IMR-90 (cell line): ENCODE measurements at regions not wholly inside any gene's neighbourhood (a gene's known extent, or its start where the extent isn't known, plus 50 kb on each side); places are given as distances from the start of the nearest gene placed in this dataset.

Source experiments
- ATAC-seq: fragments of 200-7000 bp; cut with Tn5 transposase; 2 replicates; pipeline ENCODE4 v1.9.1; 2020; ENCODE audit warnings: low read depth, mild to moderate bottlenecking, moderate library complexity
- BruUV-seq: library from RNA; stranded (reverse); fragments of 400-500 nt; replicated peaks from 2 replicates; lab custom pipeline; 2021; lab: Mats Ljungman, UMichigan
- CTCF ChIA-PET: fragments of 300-600 bp; formaldehyde crosslinking; extraction: SDS; loops from one replicate; lab custom pipeline; 2021; ENCODE audit warnings: antibody characterized with exemption; lab: Yijun Ruan, JAX
- POLR2A ChIA-PET: fragments of 300-600 bp; sonication (Branson Sonifier 250); formaldehyde crosslinking; loops from one replicate; lab custom pipeline; 2022; ENCODE audit warnings: antibody characterized with exemption; ENCODE audit not compliant: unreplicated experiment; lab: Charles Lee
- DNase-seq: peaks from one replicate; pipeline ENCODE4 v3.0.0; 2013
- H2AFZ ChIP-seq: replicated peaks from 2 replicates; pipeline ENCODE3; 2013; ENCODE audit warnings: low read length, mild to moderate bottlenecking; ENCODE audit not compliant: poor library complexity
- H2AK5ac ChIP-seq: 2 replicates; pipeline ENCODE4 v1.6.1; 2013; ENCODE audit warnings: low read depth, low read length, inconsistent platforms
- H2AK9ac ChIP-seq: replicated peaks from 2 replicates; pipeline ENCODE3; 2013; ENCODE audit warnings: mild to moderate bottlenecking, low read depth, low read length, moderate library complexity; ENCODE audit not compliant: poor library complexity
- H2BK120ac ChIP-seq: 2 replicates; pipeline ENCODE4 v1.6.1; 2013; ENCODE audit warnings: low read depth, low read length, inconsistent platforms
- H2BK15ac ChIP-seq: 3 replicates; pipeline ENCODE4 v1.6.1; 2013; ENCODE audit warnings: low read depth, low read length, inconsistent platforms
- H2BK20ac ChIP-seq: 2 replicates; pipeline ENCODE4 v1.6.1; 2013; ENCODE audit warnings: low read depth, mild to moderate bottlenecking, inconsistent platforms, low read length, moderate library complexity
- H2BK5ac ChIP-seq: 2 replicates; pipeline ENCODE4 v1.6.1; 2013; ENCODE audit warnings: mild to moderate bottlenecking, low read depth, low read length, inconsistent platforms; ENCODE audit not compliant: poor library complexity, severe bottlenecking
- H3K14ac ChIP-seq: replicated peaks from 2 replicates; pipeline ENCODE4 v1.6.1; 2013; ENCODE audit warnings: low read depth, low read length, inconsistent platforms
- H3K18ac ChIP-seq: 2 replicates; pipeline ENCODE4 v1.6.1; 2013; ENCODE audit warnings: low read depth, low read length, control low read depth
- H3K23ac ChIP-seq: 2 replicates; pipeline ENCODE4 v1.6.1; 2013; ENCODE audit warnings: low read depth, low read length, inconsistent platforms
- H3K27ac ChIP-seq: 2 replicates; pipeline ENCODE4 v1.5.1; 2013; ENCODE audit warnings: mild to moderate bottlenecking, control low read depth, low read length; ENCODE audit not compliant: insufficient read depth
- H3K27me3 ChIP-seq: 2 replicates; pipeline ENCODE4 v1.6.1; 2013; ENCODE audit warnings: low read length; ENCODE audit not compliant: control insufficient read depth, insufficient read depth
- H3K36me3 ChIP-seq: 2 replicates; pipeline ENCODE4 v1.6.1; 2013; ENCODE audit warnings: low read length, mixed read lengths; ENCODE audit not compliant: control insufficient read depth, insufficient read depth
- H3K4ac ChIP-seq: 2 replicates; pipeline ENCODE4 v1.6.1; 2013; ENCODE audit warnings: low read depth, low read length, inconsistent platforms
- H3K4me1 ChIP-seq: 2 replicates; pipeline ENCODE4 v1.6.1; 2013; ENCODE audit warnings: low read length, mixed read lengths; ENCODE audit not compliant: control insufficient read depth, insufficient read depth
- H3K4me2 ChIP-seq: 2 replicates; pipeline ENCODE4 v1.6.1; 2013; ENCODE audit warnings: low read depth, mild to moderate bottlenecking, control low read depth, low read length, moderate library complexity
- H3K4me3 ChIP-seq: 2 replicates; pipeline ENCODE4 v1.5.1; 2013; ENCODE audit warnings: low read depth, mild to moderate bottlenecking, control low read depth, low read length, moderate library complexity; ENCODE audit not compliant: insufficient read depth
- H3K56ac ChIP-seq: 2 replicates; pipeline ENCODE4 v1.6.1; 2013; ENCODE audit warnings: low read length, inconsistent platforms; ENCODE audit not compliant: insufficient read depth; ENCODE audit errors: extremely low read depth
- H3K79me1 ChIP-seq, 2 experiments: 2 replicates each; pipeline ENCODE4 v1.6.1; 2013; ENCODE audit warnings: low read length in 2 of 2, inconsistent platforms in 1 of 2, low read depth in 1 of 2
- H3K9ac ChIP-seq: 2 replicates; pipeline ENCODE4 v1.6.1; 2013; ENCODE audit warnings: low read depth, low read length, control low read depth
- H3K9me1 ChIP-seq: 2 replicates; pipeline ENCODE4 v1.6.1; 2013; ENCODE audit warnings: low read length, inconsistent platforms; ENCODE audit not compliant: insufficient read depth
- H3K9me3 ChIP-seq: 2 replicates; pipeline ENCODE4 v1.6.1; 2013; ENCODE audit warnings: low read length; ENCODE audit not compliant: control insufficient read depth, insufficient read depth
- H4K20me1 ChIP-seq: 2 replicates; pipeline ENCODE4 v1.6.1; 2013; ENCODE audit warnings: low read length, inconsistent platforms; ENCODE audit not compliant: insufficient read depth
- H4K5ac ChIP-seq: 2 replicates; pipeline ENCODE4 v1.6.1; 2013; ENCODE audit warnings: mild to moderate bottlenecking, low read depth, low read length, control low read depth
- H4K8ac ChIP-seq, 2 experiments: 2 replicates each; pipeline ENCODE4 v1.6.1; 2013; ENCODE audit warnings: low read depth in 2 of 2, low read length in 2 of 2, control low read depth in 1 of 2, inconsistent platforms in 1 of 2
- H4K91ac ChIP-seq: 2 replicates; pipeline ENCODE4 v1.6.1; 2013; ENCODE audit warnings: low read depth, low read length, inconsistent platforms; ENCODE audit not compliant: insufficient read depth
- FOS ChIP-seq: fragments of 150-350 bp; IDR thresholded peaks from 2 replicates; pipeline ENCODE4 v1.6.1; 2016; ENCODE audit warnings: low read depth, low read length
- WGBS, 2 experiments: methylation state at CpG; one replicate each; pipeline versions ENCODE4 v1.1.5 to v1.1.7; 2013; ENCODE audit warnings: missing lambda C conversion rate in 2 of 2; ENCODE audit not compliant: insufficient read length in 1 of 2; ENCODE audit errors: extremely low coverage in 2 of 2; 5-methylcytosine and 5-hydroxymethylcytosine counted together
- dilution Hi-C: fragments of 300-500 bp; cut with HindIII; formaldehyde crosslinking; loops from one replicate; pipeline ENCODE4 v1.14.3; 2018; ENCODE audit warnings: low sequenced_read_pairs; ENCODE audit not compliant: unreplicated experiment
- in situ Hi-C: fragments of 300-500 bp; cut with MboI; formaldehyde crosslinking; loops from 3 replicates; pipeline ENCODE4 v1.14.3; 2019; ENCODE audit warnings: low sequenced_read_pairs, inconsistent platforms, mixed read lengths
- intact Hi-C: fragments of 100-400 bp; cut with micrococcal nuclease; formaldehyde crosslinking; loops from 2 replicates; pipeline ENCODE4 v1.10.0; 2022

- H3K9me1 ChIP-seq = no peaks in the 10 kb centered on the region
- no peak overlapping the region for H3K27ac ChIP-seq
- WGBS, 2 experiments = 83% methylated on average over 1 of the region's 3 CpGs; no CpG with 5 or more reads in 1 of the 2 experiments
- H2BK20ac ChIP-seq = no peak overlapping the region
- no peaks in the 10 kb centered on the region for H4K20me1 ChIP-seq
- DNase-seq (no peak), ATAC-seq (no peak)
- H3K23ac ChIP-seq = no peak overlapping the region
- no peak overlapping the region for H3K18ac ChIP-seq
- no peaks in the 10 kb centered on the region for H3K9me3 ChIP-seq
- H2BK15ac ChIP-seq = no peak overlapping the region
- no peak overlapping the region for H2BK5ac ChIP-seq
- H3K79me1 ChIP-seq = no peaks in the 10 kb centered on the region
- no peak overlapping the region for H3K14ac ChIP-seq
- H4K8ac ChIP-seq = no peak overlapping the region
- no peak overlapping the region for H4K5ac ChIP-seq
- intact Hi-C loops (no loop called here), dilution Hi-C loops (no loop called here), in situ Hi-C loops (no loop called here)
- ChIA-PET CTCF (no interaction called here), POLR2A (no interaction called here)
- no peak overlapping the region for H3K9ac ChIP-seq
- H2AFZ ChIP-seq = no peak overlapping the region
- H3K4me1 ChIP-seq = no peaks in the 10 kb centered on the region
- no peak for TF ChIP-seq FOS
- H3K27me3 ChIP-seq = no peaks in the 10 kb centered on the region
- no peak overlapping the region for H4K91ac ChIP-seq
- H3K56ac ChIP-seq = no peak overlapping the region
- no peak overlapping the region for H2BK120ac ChIP-seq
- H2AK9ac ChIP-seq = no peak overlapping the region
- no peaks in the 10 kb centered on the region for H3K36me3 ChIP-seq
- H3K4ac ChIP-seq = no peak overlapping the region
- BruUV-seq = no TSS peak
- H3K4me2 ChIP-seq = no peak overlapping the region
- H3K4me3 ChIP-seq = no peak overlapping the region
- H2AK5ac ChIP-seq = no peak overlapping the region
Observed at GRCh38 chr6:105925706-105926105, 160.4 kb upstream of the PRDM1 start.
